HEK293 (cell line): ENCODE measurements at regions not wholly inside any gene's neighbourhood (a gene's known extent, or its start where the extent isn't known, plus 50 kb on each side); places are given as distances from the start of the nearest gene placed in this dataset.

ENCODE experiments used
- CTCF ChIA-PET: fragments of 350-600 bp; formaldehyde crosslinking; extraction: SDS; loops from one replicate; lab custom pipeline; 2021; ENCODE audit warnings: antibody characterized with exemption; lab: Yijun Ruan, JAX
- POLR2A ChIA-PET: fragments of 300-600 bp; formaldehyde crosslinking; extraction: SDS; loops from one replicate; lab custom pipeline; 2020; ENCODE audit warnings: antibody characterized with exemption, inconsistent platforms; lab: Yijun Ruan, JAX
- H3K27ac ChIP-seq: fragments of 200-500 bp; sonication (Bioruptor generic); 2 replicates; pipeline ENCODE4 v1.5.1; 2014; ENCODE audit warnings: low read depth, low read length, control low read depth, inconsistent platforms; ENCODE audit errors: extremely low read depth
- H3K36me3 ChIP-seq, 2 experiments: fragments of 200-500 bp in 1 of 2; sonication (Bioruptor generic) in 1 of 2; 1 replicate in 1 of 2; 2 replicates in 1 of 2; pipeline ENCODE4 v1.5.1; 2014 to 2017; ENCODE audit warnings: inconsistent platforms in 2 of 2, low read length in 2 of 2; ENCODE audit not compliant: control insufficient read depth in 2 of 2, insufficient read depth in 1 of 2
- H3K4me1 ChIP-seq: fragments of 200-500 bp; sonication (Bioruptor generic); 2 replicates; pipeline ENCODE4 v1.5.1; 2014; ENCODE audit warnings: mild to moderate bottlenecking, low read length, inconsistent platforms; ENCODE audit not compliant: control insufficient read depth, insufficient read depth
- H3K4me3 ChIP-seq: 2 replicates; pipeline ENCODE4 v1.5.1; 2011; ENCODE audit warnings: low read depth, mild to moderate bottlenecking, control low read depth, low read length, moderate library complexity
- H3K9me3 ChIP-seq: fragments of 200-500 bp; sonication (Bioruptor generic); 2 replicates; pipeline ENCODE4 v1.5.1; 2014; ENCODE audit warnings: low read depth, low read length, inconsistent platforms; ENCODE audit not compliant: control insufficient read depth, insufficient read depth
- BCL11B ChIP-seq: fragments of 450-650 bp; formaldehyde crosslinking; IDR thresholded peaks from 2 replicates; pipeline ENCODE4 v1.5.1; 2016; ENCODE audit warnings: low read depth, missing biosample characterization, missing genetic modification characterization
- GLI4 ChIP-seq: fragments of 450-650 bp; formaldehyde crosslinking; IDR thresholded peaks from 2 replicates; pipeline ENCODE4 v1.5.1; 2016; ENCODE audit warnings: missing biosample characterization, missing genetic modification characterization
- HOXA7 ChIP-seq: sonication (generic); formaldehyde crosslinking; IDR thresholded peaks from 2 replicates; pipeline ENCODE4 v1.8.1; 2022; ENCODE audit warnings: missing genetic modification reagents, borderline replicate concordance
- OVOL3 ChIP-seq: fragments of 450-650 bp; formaldehyde crosslinking; IDR thresholded peaks from 2 replicates; pipeline ENCODE4 v1.5.1; 2016; ENCODE audit warnings: missing biosample characterization, missing genetic modification characterization
- ZBTB20 ChIP-seq: fragments of 450-650 bp; formaldehyde crosslinking; IDR thresholded peaks from 2 replicates; pipeline ENCODE4 v1.5.1; 2016; ENCODE audit warnings: missing biosample characterization, missing genetic modification characterization
- ZBTB49 ChIP-seq: fragments of 450-650 bp; formaldehyde crosslinking; IDR thresholded peaks from 2 replicates; pipeline ENCODE4 v1.5.1; 2016; ENCODE audit warnings: missing biosample characterization, missing genetic modification characterization, low read depth
- ZNF112 ChIP-seq: fragments of 450-650 bp; formaldehyde crosslinking; IDR thresholded peaks from 2 replicates; pipeline ENCODE4 v1.5.0; 2017; ENCODE audit warnings: missing biosample characterization, missing genetic modification characterization
- ZNF148 ChIP-seq: fragments of 450-650 bp; formaldehyde crosslinking; IDR thresholded peaks from 2 replicates; pipeline ENCODE4 v1.5.0; 2017; ENCODE audit warnings: missing biosample characterization, missing genetic modification characterization, borderline replicate concordance
- ZNF16 ChIP-seq: fragments of 450-650 bp; formaldehyde crosslinking; IDR thresholded peaks from 2 replicates; pipeline ENCODE4 v1.5.1; 2016; ENCODE audit warnings: low read depth, missing biosample characterization, missing genetic modification characterization
- ZNF19 ChIP-seq: fragments of 450-650 bp; formaldehyde crosslinking; IDR thresholded peaks from 2 replicates; pipeline ENCODE4; 2016; ENCODE audit warnings: missing biosample characterization, missing genetic modification characterization, low read depth
- ZNF221 ChIP-seq: fragments of 450-650 bp; formaldehyde crosslinking; IDR thresholded peaks from 2 replicates; pipeline ENCODE4 v1.5.1; 2017; ENCODE audit warnings: missing biosample characterization, missing genetic modification characterization, borderline replicate concordance
- ZNF239 ChIP-seq: fragments of 450-650 bp; formaldehyde crosslinking; IDR thresholded peaks from 2 replicates; pipeline ENCODE4 v1.5.1; 2016; ENCODE audit warnings: missing biosample characterization, missing genetic modification characterization
- ZNF394 ChIP-seq: fragments of 450-650 bp; formaldehyde crosslinking; IDR thresholded peaks from 2 replicates; pipeline ENCODE4 v1.5.1; 2016; ENCODE audit warnings: missing biosample characterization, missing genetic modification characterization, mild to moderate bottlenecking, moderate library complexity, borderline replicate concordance
- ZNF404 ChIP-seq: fragments of 450-650 bp; formaldehyde crosslinking; IDR thresholded peaks from 2 replicates; pipeline ENCODE4 v1.5.1; 2017; ENCODE audit warnings: missing biosample characterization, missing genetic modification characterization
- ZNF416 ChIP-seq: fragments of 450-650 bp; formaldehyde crosslinking; IDR thresholded peaks from 2 replicates; pipeline ENCODE4 v1.5.1; 2016; ENCODE audit warnings: missing biosample characterization, missing genetic modification characterization
- ZNF423 ChIP-seq: fragments of 450-650 bp; formaldehyde crosslinking; IDR thresholded peaks from 2 replicates; pipeline ENCODE4 v1.5.1; 2016; ENCODE audit warnings: missing biosample characterization, missing genetic modification characterization
- ZNF580 ChIP-seq: fragments of 450-650 bp; formaldehyde crosslinking; IDR thresholded peaks from 2 replicates; pipeline ENCODE4 v1.5.1; 2016; ENCODE audit warnings: missing biosample characterization, missing genetic modification characterization
- ZNF610 ChIP-seq: fragments of 450-650 bp; formaldehyde crosslinking; IDR thresholded peaks from 2 replicates; pipeline ENCODE4 v1.5.1; 2016; ENCODE audit warnings: missing biosample characterization, missing genetic modification characterization, borderline replicate concordance
- ZNF629 ChIP-seq: fragments of 450-650 bp; formaldehyde crosslinking; IDR thresholded peaks from 2 replicates; pipeline ENCODE4 v1.5.1; 2017; ENCODE audit warnings: missing biosample characterization, missing genetic modification characterization
- ZNF658 ChIP-seq: fragments of 450-650 bp; formaldehyde crosslinking; IDR thresholded peaks from 2 replicates; pipeline ENCODE4; 2016; ENCODE audit warnings: missing biosample characterization, missing genetic modification characterization
- ZNF664 ChIP-seq: fragments of 450-650 bp; formaldehyde crosslinking; IDR thresholded peaks from 2 replicates; pipeline ENCODE4 v1.5.1; 2016; ENCODE audit warnings: missing biosample characterization, missing genetic modification characterization
- ZNF830 ChIP-seq: fragments of 450-650 bp; IDR thresholded peaks from 2 replicates; pipeline ENCODE4 v1.5.0; 2018; ENCODE audit warnings: missing biosample characterization, missing genetic modification characterization, low read depth, mild to moderate bottlenecking, moderate library complexity
- ZSCAN16 ChIP-seq: fragments of 450-650 bp; formaldehyde crosslinking; IDR thresholded peaks from 2 replicates; pipeline ENCODE4 v1.5.1; 2016; ENCODE audit warnings: missing biosample characterization, missing genetic modification characterization
- TF ChIP-seq, protein P1 (sequence below): fragments of 450-650 bp; formaldehyde crosslinking; IDR thresholded peaks from 2 replicates; pipeline ENCODE4; 2016; ENCODE audit warnings: missing biosample characterization, missing genetic modification characterization
- TF ChIP-seq, protein P2 (sequence below): fragments of 450-650 bp; formaldehyde crosslinking; IDR thresholded peaks from 2 replicates; pipeline ENCODE4 v1.5.1; 2016; ENCODE audit warnings: missing biosample characterization, missing genetic modification characterization
- TF ChIP-seq, protein P3 (sequence below): fragments of 450-650 bp; IDR thresholded peaks from 2 replicates; pipeline ENCODE4 v1.5.1; 2018; ENCODE audit warnings: missing biosample characterization, missing genetic modification characterization

- Histone ChIP-seq H3K36me3 (no peaks in the 10 kb centered on the region), H3K4me3 (no peak overlapping the region), H3K9me3 (no peaks in the 10 kb centered on the region), H3K27ac (no peak overlapping the region), H3K4me1 (no peaks in the 10 kb centered on the region)
- TF ChIP-seq ZNF416 (tag by site-specific recombination) (no peak), ZNF658 (no peak), HOXA7 (no peak), ZNF610 (tag by site-specific recombination) (no peak), ZNF394 (tag by site-specific recombination) (no peak), ZNF148 (no peak), OVOL3 (tag by site-specific recombination) (no peak), ZNF221 (no peak), ZSCAN16 (tag by site-specific recombination) (no peak), ZNF629 (tag by site-specific recombination) (no peak), BCL11B (tag by site-specific recombination) (no peak), GLI4 (tag by site-specific recombination) (no peak), ZBTB49 (tag by site-specific recombination) (no peak), ZNF423 (tag by site-specific recombination) (no peak), ZBTB20 (tag by site-specific recombination) (no peak), ZNF664 (tag by site-specific recombination) (no peak), ZNF112 (no peak)
- TF ChIP-seq, protein P1, sequence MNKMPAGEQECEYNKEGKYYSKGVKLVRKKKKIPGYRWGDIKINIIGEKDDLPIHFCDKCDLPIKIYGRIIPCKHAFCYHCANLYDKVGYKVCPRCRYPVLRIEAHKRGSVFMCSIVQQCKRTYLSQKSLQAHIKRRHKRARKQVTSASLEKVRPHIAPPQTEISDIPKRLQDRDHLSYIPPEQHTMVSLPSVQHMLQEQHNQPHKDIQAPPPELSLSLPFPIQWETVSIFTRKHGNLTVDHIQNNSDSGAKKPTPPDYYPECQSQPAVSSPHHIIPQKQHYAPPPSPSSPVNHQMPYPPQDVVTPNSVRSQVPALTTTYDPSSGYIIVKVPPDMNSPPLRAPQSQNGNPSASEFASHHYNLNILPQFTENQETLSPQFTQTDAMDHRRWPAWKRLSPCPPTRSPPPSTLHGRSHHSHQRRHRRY (tag by site-specific recombination) = no peak
- ChIA-PET POLR2A (no interaction called here), CTCF (no interaction called here)
These were observed 112.0 kb downstream of the TSPAN8 start for GRCh38 chr12:71045781-71046180.

- Histone ChIP-seq H3K36me3 (no peaks in the 10 kb centered on the region), H3K9me3 (no peaks in the 10 kb centered on the region), H3K4me3 (no peak overlapping the region), H3K27ac (no peak overlapping the region), H3K4me1 (no peaks in the 10 kb centered on the region)
- ChIA-PET POLR2A (no interaction called here), CTCF (no interaction called here)
- TF ChIP-seq HOXA7 = no peak
- TF ChIP-seq, protein P2, sequence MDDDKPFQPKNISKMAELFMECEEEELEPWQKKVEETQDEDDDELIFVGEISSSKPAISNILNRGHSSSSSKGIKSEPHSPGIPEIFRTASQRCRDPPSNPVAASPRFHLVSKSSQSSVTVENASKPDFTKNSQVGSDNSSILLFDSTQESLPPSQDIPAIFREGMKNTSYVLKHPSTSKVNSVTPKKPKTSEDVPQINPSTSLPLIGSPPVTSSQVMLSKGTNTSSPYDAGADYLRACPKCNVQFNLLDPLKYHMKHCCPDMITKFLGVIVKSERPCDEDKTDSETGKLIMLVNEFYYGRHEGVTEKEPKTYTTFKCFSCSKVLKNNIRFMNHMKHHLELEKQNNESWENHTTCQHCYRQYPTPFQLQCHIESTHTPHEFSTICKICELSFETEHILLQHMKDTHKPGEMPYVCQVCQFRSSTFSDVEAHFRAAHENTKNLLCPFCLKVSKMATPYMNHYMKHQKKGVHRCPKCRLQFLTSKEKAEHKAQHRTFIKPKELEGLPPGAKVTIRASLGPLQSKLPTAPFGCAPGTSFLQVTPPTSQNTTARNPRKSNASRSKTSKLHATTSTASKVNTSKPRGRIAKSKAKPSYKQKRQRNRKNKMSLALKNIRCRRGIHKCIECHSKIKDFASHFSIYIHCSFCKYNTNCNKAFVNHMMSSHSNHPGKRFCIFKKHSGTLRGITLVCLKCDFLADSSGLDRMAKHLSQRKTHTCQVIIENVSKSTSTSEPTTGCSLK (tag by site-specific recombination) = no peak
- no peak for TF ChIP-seq ZNF580 (tag by site-specific recombination)
- TF ChIP-seq ZNF830 (tag by site-specific recombination) = no peak
- no peak for TF ChIP-seq ZNF16 (tag by site-specific recombination)
- TF ChIP-seq, protein P3, sequence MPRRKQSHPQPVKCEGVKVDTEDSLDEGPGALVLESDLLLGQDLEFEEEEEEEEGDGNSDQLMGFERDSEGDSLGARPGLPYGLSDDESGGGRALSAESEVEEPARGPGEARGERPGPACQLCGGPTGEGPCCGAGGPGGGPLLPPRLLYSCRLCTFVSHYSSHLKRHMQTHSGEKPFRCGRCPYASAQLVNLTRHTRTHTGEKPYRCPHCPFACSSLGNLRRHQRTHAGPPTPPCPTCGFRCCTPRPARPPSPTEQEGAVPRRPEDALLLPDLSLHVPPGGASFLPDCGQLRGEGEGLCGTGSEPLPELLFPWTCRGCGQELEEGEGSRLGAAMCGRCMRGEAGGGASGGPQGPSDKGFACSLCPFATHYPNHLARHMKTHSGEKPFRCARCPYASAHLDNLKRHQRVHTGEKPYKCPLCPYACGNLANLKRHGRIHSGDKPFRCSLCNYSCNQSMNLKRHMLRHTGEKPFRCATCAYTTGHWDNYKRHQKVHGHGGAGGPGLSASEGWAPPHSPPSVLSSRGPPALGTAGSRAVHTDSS (tag by site-specific recombination) = no peak
- no peak for TF ChIP-seq ZNF404
- no peak for TF ChIP-seq ZNF239 (tag by site-specific recombination)
- no peak for TF ChIP-seq ZNF19 (tag by site-specific recombination)
These were observed 116.3 kb downstream of the TSPAN8 start for GRCh38 chr12:71041476-71041875.
